GM12875 (cell line): ENCODE measurements at regions not wholly inside any gene's neighbourhood (a gene's known extent, or its start where the extent isn't known, plus 50 kb on each side); places are given as distances from the start of the nearest gene placed in this dataset.
"Not testable (repeated sequence)": the region's sequence is repeated elsewhere in the genome, so short reads cannot be mapped to it uniquely, and the experiment has no call there.

Source experiments
- H3K4me3 ChIP-seq: one replicate; pipeline ENCODE4 v1.5.1; 2011; ENCODE audit warnings: low read depth, low read length, control low read depth
- TF ChIP-seq, protein P1 (sequence below): IDR thresholded peaks from 2 replicates; pipeline ENCODE4 v1.5.1; 2011; ENCODE audit warnings: low read depth, mild to moderate bottlenecking, control low read depth, inconsistent platforms, low read length, moderate library complexity, borderline replicate concordance; ENCODE audit not compliant: insufficient read depth

GRCh38 chr13:83449668-83450395, 432.4 kb downstream of the SLITRK1 start:
- TF ChIP-seq, protein P1, sequence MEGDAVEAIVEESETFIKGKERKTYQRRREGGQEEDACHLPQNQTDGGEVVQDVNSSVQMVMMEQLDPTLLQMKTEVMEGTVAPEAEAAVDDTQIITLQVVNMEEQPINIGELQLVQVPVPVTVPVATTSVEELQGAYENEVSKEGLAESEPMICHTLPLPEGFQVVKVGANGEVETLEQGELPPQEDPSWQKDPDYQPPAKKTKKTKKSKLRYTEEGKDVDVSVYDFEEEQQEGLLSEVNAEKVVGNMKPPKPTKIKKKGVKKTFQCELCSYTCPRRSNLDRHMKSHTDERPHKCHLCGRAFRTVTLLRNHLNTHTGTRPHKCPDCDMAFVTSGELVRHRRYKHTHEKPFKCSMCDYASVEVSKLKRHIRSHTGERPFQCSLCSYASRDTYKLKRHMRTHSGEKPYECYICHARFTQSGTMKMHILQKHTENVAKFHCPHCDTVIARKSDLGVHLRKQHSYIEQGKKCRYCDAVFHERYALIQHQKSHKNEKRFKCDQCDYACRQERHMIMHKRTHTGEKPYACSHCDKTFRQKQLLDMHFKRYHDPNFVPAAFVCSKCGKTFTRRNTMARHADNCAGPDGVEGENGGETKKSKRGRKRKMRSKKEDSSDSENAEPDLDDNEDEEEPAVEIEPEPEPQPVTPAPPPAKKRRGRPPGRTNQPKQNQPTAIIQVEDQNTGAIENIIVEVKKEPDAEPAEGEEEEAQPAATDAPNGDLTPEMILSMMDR: no peak
- H3K4me3 ChIP-seq: no peak overlapping the region

DNA sequence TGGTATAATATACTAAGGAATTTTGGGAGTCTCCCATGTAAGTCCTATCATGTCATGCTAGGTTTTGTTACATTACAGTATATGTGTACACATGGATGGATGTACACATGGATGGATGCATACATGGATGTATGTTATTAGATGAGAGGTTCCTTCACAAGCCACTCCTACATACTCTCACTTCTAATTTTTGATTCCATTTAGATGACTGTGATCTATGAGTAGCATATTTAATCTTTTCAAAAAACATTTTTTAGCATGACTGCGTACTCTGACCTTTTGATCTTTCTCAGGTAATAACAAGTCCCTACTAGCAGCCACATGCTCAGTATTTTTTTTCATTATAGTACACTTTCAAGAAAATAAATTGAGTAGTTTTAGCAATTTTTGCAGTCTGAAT, 441.8 kb downstream of the SLITRK1 start:
- TF ChIP-seq, protein P1: no peak
- H3K4me3 ChIP-seq: no peak overlapping the region

GRCh38 chr13:83439464-83439863, 442.8 kb downstream of the SLITRK1 start:
- not testable (repeated sequence) for H3K4me3 ChIP-seq

GRCh38 chr13:83423861-83424260, 458.4 kb downstream of the SLITRK1 start:
- H3K4me3 ChIP-seq: no peak overlapping the region
- TF ChIP-seq, protein P1: no peak

- no peak overlapping the region for H3K4me3 ChIP-seq
- TF ChIP-seq, protein P1: no peak
These were observed 458.9 kb downstream of the SLITRK1 start for GRCh38 chr13:83423381-83423780.

DNA sequence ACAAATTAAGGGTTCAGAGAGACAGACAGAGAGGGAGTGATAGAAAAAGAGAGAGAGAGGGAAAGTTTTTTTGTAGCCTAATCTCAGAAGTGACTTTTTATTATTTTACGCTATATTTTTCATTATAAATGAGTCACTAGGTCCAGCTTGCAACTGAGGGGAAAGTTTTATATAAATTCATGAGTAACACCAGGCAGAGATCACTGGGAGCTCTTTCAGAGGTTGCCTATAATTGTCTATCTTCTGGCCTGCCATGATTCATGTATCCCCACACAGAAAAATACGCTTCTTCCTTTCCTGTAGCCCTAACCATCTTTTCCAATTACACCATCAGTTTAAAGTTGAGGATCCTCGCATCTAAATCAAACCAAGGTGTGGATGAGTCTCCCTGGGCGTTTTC, 467.9 kb downstream of the SLITRK1 start:
- TF ChIP-seq, protein P1: no peak
- no peak overlapping the region for H3K4me3 ChIP-seq

DNA sequence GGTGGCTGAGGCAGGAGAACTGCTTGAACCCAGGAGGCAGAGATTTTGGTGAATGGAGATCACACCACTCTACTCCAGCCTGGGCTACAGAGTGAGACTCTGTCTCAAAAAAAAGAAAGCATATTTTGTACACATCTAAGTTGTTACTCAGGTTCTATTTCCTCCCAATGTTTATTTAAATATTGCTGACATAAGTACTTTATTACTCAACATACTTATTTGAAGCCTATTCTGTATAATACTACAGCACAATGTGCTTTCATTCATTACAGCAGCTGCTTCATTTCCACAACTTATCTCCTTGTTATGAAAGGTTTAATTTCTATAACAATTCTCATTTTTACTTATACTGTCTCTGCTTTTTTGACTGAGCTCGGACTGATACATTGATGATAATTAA, 495.7 kb downstream of the SLITRK1 start:
- H3K4me3 ChIP-seq: no peak overlapping the region
- TF ChIP-seq, protein P1: no peak
